ENCODE measurements at regions not wholly inside any gene's neighbourhood (a gene's known extent, or its start where the extent isn't known, plus 50 kb on each side); places are given as distances from the start of the nearest gene placed in this dataset.
A peak's percentile ranks its signal among the peaks of the same experiment; 100 is the strongest.

DNA sequence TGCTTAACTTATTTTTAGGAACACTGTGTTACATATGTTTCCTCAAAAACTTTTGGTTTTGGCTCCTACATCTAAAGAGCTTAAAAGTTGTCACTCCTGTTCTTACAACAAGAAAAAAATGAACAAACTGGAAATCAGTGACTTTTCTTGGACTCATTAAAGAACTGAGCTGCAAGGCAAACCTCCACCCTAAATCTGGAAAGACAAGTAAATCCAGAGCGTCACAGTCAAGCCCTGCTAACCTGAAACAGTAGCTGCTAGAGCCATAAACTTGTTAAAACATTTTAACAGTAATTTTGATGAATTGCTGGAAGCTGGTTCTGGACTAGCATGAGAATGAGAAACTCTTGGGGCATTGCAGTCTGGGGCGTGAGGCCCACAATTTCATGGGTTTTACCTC is 350.5 kb upstream of the COL8A1 start:
- no peak overlapping the region for H3K4me3 ChIP-seq (ENCODE audit: low read depth, low read length)
- DNase-seq (ENCODE audit: low read depth), result no peak
- TF ChIP-seq, protein P1, sequence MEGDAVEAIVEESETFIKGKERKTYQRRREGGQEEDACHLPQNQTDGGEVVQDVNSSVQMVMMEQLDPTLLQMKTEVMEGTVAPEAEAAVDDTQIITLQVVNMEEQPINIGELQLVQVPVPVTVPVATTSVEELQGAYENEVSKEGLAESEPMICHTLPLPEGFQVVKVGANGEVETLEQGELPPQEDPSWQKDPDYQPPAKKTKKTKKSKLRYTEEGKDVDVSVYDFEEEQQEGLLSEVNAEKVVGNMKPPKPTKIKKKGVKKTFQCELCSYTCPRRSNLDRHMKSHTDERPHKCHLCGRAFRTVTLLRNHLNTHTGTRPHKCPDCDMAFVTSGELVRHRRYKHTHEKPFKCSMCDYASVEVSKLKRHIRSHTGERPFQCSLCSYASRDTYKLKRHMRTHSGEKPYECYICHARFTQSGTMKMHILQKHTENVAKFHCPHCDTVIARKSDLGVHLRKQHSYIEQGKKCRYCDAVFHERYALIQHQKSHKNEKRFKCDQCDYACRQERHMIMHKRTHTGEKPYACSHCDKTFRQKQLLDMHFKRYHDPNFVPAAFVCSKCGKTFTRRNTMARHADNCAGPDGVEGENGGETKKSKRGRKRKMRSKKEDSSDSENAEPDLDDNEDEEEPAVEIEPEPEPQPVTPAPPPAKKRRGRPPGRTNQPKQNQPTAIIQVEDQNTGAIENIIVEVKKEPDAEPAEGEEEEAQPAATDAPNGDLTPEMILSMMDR (conservative IDR thresholded peaks at IDR 0.05; ENCODE audit: low read depth, low read length), result no peak

DNA sequence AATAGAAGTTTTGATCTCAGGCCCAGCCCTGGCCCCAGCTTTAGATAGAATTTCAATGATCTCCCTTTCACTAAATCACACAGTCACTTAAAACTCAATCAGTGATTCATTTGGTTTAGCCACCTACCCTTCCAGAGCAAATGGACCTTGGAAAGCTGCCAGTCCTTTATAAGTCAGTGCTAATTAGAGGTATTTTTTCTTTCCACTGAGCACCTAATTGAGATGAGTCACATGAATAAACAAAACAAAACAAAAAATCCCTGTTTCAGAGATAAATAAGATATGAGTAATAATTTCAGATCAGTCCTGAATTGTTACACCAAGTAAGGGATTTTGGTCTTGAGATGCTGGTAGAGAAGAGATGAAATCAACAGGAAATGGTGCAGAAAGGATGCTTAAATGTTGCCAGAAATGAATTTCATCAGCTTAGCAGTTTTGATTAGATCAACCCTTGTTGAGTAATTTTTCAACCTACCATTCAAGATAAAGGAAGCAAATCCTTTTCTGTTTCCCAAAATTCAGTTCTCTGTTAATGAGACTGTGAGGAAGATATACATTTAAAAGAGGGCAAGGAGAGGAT is 352.0 kb upstream of the COL8A1 start:
- peak; percentile 31 for DNase-seq (ENCODE audit: low read depth)
- TF ChIP-seq, protein P1 (conservative IDR thresholded peaks at IDR 0.05; ENCODE audit: low read depth, low read length), result no peak
- H3K4me3 ChIP-seq (ENCODE audit: low read depth, low read length), result no peak overlapping the region

DNA sequence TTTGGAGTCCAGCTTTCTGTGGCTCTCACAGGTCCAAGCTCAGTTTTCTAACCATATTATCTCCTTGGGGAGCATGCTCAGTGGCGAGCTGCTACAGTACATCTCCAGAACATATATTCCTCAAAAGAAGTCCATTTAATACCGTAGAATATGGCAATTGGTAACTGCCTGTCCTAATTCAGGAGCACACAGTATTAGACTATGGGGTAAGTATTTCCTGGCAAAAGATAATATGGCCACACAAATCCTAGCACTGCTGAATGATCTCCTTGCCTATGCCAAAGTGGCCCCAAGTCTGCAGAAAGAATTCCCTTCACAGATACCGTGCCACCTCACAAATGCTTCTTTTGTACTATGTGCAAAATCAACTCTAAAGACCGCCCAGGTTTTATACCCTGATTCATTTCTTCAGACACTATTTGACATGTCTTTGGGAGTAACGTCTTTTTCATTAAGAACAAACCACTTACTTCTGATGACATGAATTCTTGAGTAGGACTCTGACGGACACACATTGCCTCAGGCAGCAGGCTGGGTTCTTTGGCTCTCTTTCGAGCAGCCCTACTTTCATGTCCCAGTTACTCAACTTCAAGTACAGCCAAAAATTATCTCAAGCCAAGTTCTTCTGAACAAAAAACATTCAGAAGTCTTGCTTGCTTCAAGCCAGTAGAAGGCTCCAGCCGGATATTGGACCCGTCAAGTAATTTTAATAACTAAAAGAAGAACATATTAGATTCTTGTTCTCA is 368.3 kb upstream of the DCBLD2 start:
- no peak overlapping the region for H3K4me3 ChIP-seq (ENCODE audit: low read depth, low read length)
- DNase-seq (ENCODE audit: low read depth), result no peak
- TF ChIP-seq, protein P1 (conservative IDR thresholded peaks at IDR 0.05; ENCODE audit: low read depth, low read length), result no peak

DNA sequence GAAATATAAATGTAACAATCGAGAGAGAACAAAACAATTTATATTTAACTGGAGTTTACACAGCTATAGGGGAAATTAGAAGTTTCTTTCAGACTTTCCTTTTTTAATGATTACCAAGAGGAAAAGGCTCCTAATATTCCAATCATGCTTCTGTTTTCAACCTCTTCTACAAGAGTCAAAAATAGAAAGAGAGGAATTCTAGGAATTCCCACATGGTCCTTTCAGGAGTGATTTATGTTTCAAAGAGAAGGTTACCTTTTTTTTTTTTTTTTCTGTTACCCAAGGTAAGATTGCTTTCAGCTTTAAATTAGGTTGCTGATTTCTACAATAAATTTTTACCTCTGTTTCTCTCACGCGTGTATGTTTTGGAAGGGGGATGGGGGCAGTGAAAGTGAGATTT is 355.3 kb upstream of the DCBLD2 start:
- DNase-seq (ENCODE audit: low read depth), result no peak
- TF ChIP-seq, protein P1 (conservative IDR thresholded peaks at IDR 0.05; ENCODE audit: low read depth, low read length), result no peak

DNA sequence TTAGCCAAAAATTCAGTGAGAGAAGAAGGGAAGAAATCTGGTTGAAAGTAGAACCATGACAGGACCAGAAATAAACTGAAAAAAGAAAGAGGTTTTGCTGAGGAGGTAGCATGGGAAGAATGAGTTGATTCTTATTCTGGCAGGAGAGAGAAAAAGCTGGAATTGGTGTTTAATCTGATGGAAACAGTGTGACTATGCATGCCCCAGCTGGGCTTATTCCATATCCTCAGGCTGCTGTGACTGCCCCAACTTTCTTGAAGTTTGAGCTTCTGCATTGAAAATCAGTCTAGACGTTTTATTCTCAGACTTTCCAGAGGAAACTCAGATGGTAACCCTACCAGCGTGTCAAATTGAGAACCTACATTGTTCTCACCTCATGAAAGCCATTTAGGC is 352.5 kb upstream of the DCBLD2 start:
- no peak overlapping the region for H3K4me3 ChIP-seq (ENCODE audit: low read depth, low read length)
- no peak for DNase-seq (ENCODE audit: low read depth)
- TF ChIP-seq, protein P1 (conservative IDR thresholded peaks at IDR 0.05; ENCODE audit: low read depth, low read length), result no peak

More for the DNA sequence above, 355.3 kb upstream of the DCBLD2 start:
- H3K4me3 ChIP-seq (ENCODE audit: low read depth, low read length), result no peak overlapping the region

DNA sequence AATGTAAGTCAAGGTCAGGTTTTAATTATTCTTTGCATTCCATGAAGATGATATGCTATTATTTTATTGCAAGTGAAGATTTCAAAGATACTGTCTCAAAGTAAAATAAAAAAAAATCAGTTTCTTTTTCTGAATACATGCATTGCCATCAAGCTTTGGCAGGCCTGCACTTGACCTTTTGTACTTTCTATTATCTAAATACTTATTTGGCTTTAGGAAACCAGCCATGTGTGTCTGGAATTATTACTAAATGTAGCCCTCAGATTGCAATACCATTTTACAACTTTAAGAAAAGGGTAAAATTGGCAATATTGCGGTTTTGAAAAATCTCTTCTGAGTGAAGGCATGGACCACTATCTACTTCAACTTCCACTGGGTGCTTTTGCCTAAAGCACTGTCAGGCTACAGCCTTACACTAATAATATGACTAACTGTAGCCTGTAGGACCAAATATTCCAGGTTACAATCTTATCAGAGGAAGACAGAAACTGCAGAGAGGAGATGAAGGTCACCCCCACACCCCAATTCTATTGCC is 349.4 kb upstream of the DCBLD2 start:
- TF ChIP-seq, protein P1 (conservative IDR thresholded peaks at IDR 0.05; ENCODE audit: low read depth, low read length), result no peak
- H3K4me3 ChIP-seq (ENCODE audit: low read depth, low read length), result no peak overlapping the region
- DNase-seq (ENCODE audit: low read depth), result peak; percentile 75

Measured in choroid plexus epithelial cell (primary cell).